HG02943 (cell line): ENCODE measurements at regions not wholly inside any gene's neighbourhood (a gene's known extent, or its start where the extent isn't known, plus 50 kb on each side); places are given as distances from the start of the nearest gene placed in this dataset.
"Not testable (repeated sequence)": the region's sequence is repeated elsewhere in the genome, so short reads cannot be mapped to it uniquely, and the experiment has no call there.

Experiments
- ATAC-seq: cut with Tn5 transposase; IDR thresholded peaks from one replicate; pipeline ENCODE4 v1.9.1; 2021; ENCODE audit warnings: mild to moderate bottlenecking, low read depth, moderate library complexity; ENCODE audit not compliant: unreplicated experiment

DNA sequence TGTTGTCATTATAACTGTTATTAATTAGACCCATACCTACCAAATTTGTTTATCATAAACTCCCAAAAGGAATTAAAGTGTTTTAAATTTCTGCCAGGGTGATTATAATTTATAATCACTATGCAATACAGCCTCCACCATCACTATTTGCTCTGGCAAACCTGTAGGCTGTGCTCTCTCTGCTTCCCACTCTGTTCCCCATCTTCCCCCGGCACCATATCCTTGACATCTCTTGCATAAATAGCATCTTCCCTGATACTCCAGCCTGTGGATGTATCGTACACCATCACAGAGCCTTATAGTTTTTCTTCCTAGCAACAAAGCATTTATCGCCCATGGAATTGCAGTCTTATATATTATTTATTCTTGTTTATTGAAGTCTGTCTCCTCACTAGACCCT, 181.5 kb upstream of the TSC22D1 start:
- ATAC-seq, result no peak

DNA sequence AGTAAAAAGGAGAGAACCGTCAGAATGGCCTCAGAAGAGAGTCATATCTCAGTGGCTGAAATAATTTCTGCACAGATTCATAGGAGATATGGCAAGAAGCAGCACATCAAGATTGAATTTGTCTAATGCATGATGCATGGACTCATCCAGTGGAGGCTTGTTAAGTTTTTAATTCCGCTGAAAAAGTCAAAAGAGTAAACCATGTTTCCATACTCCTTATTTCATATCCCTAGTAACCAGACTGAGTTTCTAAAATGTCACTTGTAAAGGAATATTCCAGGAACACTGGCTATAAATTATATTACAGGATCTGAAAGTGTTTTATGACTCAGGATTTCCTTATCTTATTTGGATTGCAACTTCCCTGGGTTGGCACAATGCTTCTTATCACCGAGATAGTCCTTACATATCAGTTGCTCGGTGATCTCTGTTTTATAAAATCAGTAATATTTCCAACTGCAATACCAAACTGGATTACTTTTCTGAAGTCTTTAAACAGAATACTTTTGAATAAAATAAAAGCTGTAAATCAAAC, 180.2 kb upstream of the TSC22D1 start:
- no peak for ATAC-seq

DNA sequence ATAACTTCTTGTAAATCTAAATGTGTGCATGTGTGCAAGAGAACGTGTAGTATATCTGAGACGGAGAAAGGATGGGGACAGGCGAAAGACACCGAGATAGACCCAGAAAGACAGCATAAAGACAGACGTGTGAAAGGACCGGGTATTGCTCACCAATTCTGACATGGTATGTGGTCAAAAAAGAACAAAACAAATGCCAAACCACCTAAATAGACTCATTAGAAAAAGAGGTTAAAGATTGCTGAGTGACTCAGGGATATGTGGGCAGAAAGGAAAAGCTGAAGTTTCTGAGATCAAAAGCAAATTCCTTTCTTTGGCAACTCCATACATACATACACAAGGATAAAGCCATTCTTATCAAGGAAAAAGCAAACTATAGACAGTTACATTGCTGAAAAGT, 179.7 kb upstream of the TSC22D1 start:
- no peak for ATAC-seq

DNA sequence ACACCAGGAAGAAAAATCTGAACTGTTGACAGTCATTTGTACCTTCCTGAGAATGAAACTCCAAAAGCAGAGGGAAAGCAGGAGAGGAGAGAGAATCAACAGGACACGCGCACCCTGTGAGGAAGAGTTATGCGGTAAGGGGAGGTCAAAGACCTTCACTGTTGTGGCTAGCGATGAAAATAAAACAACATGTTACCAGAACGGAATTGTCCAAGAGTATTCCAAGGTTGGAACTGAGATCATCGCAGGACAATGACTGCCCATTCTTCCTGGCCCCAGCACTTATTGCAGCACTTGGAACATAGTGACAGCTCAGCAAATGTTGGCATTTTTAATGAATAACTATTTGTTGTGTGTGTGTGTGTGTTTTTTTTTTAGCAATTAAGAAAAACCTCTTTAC, 176.0 kb upstream of the TSC22D1 start:
- no peak for ATAC-seq

DNA sequence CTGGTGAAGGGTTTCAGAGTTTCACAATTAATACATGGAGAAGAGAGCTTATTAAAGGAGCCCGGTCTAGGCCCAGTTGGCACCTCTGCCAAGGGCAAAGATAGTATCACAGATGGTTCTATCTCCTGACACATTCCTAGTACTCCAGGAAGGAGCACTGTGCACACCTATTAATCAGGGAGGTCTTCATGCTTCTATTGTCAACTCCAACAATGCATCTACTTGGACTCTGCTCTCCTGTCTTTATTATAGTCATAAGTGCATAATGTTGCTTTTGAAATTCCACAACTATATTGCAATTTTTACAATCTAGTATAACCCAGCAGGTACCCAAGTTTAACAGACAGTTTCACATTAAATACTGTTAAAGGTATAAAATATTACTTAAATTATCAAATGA, 174.5 kb upstream of the TSC22D1 start:
- no peak for ATAC-seq

DNA sequence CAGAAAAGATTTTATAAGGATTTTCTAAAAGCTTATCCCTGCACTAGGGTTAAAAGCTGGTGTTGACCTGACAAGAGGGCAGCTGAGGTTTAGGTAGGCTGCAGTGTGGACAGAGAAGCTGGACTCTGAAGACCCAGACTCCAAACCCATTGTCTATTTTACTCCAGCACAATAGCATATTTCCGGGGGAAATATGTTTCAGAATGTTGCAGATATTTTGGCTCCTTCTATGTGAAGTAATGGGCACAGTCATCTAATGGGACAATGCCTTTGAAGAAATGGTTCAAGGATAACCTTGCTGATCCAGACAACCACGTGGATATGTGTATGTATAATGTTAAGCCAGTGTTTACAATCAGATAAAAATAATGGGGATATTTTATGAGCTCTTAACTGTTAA, 173.8 kb upstream of the TSC22D1 start:
- no peak for ATAC-seq

DNA sequence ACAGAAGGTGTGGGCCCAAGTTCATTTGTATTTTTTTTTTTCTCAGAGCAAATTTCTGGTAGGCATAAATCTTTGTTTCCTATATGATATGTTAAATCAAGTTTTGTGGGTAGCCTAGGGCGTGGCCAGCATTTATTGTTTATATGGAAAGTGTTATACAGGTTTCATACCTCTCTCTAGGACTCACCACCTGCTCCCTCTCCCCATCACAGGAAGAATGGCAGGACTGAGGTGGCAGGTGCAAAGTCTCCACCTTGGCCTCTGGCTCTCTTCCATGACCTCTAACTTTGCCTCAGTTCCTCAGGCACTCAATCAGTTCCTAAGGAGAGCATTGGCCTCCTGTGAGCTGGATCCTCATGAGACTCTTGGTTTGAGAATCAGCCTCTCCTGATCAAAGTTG, 172.3 kb upstream of the TSC22D1 start:
- ATAC-seq, result no peak

DNA sequence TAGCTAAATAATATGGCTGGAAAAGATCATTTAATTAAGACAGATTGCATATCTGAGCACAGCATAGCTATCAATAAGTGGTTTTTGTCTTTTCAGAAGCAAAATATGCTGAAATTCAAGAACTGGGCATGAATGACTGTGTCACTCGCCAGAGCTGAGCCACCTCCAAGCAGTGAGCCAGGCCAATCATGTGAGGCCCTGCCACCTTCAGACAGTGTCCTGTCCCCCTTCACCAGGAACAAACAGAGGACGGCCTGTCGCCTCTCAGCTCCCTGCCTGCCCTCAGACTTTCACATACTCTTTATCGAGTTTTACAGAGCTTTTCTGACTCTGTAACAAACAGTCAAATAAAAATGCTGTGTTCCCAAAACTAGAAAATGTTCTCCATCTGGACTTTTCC, 171.0 kb upstream of the TSC22D1 start:
- no peak for ATAC-seq

DNA sequence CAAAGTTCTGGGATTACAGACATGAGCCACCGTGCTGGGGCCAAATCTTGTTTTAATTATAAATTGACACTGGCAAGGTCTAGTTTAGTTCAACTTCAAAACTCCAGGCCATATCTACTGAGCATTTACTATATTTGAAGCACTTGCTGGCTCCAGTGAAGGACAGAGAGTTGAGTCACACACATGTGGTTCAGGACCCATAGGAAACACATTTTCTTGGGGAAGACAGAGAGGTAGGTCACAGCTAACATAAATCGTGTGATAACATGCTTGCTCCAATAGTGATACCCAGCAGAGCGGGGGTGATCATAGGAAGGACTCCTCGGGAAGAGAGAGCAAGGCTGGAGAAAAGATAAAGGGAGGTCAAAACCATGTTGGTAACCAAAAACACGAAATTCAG, 170.6 kb upstream of the TSC22D1 start:
- ATAC-seq, result no peak

DNA sequence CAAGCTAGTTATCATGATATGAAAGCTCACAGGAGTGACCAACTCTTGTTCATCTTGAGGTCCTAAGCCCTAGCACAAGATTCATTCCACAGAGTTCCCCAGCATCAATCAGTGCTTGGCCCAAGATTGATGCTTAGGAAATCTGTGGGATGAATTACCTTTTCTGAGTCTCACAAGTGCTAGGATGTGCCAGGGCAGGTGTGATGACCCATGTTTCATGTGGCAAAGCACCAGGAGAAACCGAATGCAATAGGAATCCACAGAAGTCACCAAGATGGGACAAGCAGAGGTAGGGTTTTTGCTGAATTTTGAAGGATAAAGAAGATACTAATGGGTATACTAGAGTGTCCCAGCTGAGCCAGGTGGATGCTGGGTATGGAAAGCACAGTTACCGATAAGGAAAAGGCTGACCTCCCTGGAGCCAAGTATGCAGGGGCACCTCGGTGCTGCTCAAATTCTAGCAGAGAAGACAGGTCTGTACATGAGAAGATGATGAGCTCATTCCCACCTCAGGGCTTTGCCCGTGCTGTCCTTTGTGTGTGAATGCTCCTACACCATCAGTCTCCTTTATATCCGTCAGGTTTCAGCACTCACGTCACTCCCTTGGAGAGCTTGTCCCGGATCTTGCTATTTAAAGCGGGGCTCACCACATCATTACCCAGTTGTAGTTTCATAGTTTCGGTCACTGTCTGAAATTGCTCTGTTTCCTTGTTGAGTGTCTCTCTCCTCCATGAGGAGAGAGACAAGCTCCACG, 168.9 kb upstream of the TSC22D1 start:
- no peak for ATAC-seq

DNA sequence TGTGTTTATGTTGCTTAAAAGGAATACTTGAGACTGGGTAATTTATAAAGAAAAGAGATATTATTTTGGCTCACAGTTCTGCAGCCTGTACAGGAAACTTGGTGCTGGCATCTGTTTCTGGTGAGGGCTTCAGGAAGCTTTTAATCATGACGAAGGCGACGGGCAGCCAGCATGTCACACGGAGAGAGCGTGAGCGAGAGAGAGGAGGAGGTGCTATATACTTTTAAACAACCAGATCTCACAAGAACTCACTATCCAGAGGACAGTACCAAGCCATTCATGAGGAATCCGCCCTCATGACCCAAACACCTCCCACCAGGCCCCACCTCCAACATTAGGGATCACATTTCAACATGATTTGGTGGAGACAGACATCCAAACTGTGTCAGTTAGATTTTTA, 163.4 kb upstream of the TSC22D1 start:
- no peak for ATAC-seq

DNA sequence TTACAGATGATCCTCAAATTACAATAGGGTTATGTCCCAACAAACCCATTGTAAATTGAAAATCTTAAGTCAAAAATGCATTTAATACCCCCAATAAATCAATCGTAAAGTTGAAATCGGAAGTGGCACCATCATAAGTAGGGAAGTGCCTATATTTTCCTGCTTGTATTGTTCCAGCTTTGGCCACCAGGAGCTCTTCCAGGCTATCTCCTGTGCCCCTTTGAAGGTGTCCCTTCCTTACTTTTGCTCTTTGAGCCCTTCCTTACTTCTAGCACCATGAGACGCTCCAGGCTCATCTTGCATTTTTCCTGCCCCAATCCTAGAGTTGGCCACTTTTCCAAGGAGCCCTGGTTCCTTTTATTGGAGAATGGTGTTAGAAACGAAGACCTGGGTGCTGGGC, 163.0 kb upstream of the TSC22D1 start:
- ATAC-seq, result no peak

DNA sequence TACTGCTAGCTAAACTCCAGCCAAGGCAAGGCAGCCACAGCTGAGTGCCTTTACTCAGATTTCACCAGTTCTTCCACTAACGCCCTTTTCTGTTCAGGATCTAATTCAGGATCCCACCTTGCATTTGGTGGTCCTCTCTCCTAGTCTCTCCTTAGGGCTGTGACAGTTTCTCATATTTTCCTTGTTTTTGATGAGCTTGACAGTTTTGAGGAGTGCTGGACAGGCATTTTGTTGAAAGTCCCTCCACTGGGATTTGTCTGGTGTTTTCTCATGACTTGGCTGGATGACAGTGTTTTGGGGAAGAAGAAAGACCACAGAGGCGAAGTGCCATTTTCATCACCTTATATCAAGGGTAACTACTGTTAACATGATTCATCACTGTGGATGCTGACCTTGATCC, 162.3 kb upstream of the TSC22D1 start:
- no peak for ATAC-seq

DNA sequence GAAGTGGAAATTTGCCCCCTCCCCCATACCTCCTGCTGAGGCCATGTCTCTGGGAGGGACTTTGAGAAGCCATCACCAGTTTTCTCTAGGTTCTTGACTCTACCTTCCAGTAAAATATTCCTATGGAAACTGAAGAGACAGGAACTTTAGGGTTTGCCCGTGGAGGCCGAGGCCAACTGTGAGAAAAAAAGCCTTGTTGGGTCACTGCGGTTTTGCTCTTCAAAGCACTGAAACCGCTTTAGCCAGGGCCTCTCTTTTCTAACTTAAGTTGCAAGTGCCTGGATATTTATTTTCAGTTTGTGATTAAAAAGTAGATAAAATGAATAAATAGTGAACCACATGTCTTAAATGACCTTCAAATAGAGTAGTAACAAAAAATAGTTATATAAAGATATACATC, 159.7 kb upstream of the TSC22D1 start:
- ATAC-seq, result no peak

DNA sequence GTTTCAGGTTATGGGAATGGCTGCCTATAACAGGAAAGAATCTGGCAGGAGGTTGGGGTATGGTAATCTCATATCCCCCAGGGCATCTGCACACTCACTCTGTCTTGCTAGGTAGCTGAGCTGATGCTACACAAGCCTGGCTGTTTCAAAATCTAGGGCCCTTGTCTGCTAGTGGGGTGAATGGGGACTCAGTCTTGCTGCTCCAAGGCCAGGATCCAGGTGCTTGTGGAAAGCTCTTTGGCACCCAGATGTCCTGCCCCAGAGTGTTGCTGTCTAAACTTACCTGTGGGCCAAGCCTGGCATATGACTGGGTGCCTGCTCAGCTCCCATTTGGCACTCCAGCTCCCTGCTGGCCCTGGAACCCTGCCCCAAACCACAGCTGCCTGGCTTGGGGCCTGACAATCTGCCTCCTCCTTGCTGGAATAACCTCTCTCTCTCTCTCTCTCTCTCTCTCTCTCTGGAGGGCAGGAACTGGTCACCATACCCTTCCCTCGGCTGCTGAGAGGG, 158.1 kb upstream of the TSC22D1 start:
- no peak for ATAC-seq

DNA sequence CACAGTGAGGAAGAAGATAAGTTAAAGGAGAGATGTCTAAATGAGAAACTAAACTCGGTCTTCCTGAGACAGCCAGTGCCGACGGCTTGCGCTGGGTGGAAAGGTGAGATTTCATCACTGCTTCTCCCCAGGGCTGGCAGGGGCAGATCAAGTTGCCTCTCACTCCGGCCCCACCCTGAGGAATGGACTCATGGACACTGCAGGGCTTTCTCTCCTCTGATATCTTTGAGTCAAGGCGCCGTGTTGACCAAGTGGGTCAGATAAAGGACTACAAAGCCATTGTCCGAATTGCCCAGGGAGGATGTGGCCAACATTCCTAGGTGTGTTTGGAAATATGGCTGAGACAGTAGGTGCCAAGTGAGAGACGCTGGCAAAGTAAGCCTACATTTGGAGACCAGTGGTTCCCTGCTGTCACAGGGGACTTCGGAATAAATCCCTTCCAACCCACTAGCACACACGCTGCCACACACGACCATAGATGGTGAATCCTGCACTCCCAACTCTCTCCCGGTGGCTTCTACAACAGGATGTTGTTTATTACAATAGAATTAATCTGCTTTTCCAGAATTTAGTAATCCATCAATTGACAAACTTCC, 156.5 kb upstream of the TSC22D1 start:
- no peak for ATAC-seq

DNA sequence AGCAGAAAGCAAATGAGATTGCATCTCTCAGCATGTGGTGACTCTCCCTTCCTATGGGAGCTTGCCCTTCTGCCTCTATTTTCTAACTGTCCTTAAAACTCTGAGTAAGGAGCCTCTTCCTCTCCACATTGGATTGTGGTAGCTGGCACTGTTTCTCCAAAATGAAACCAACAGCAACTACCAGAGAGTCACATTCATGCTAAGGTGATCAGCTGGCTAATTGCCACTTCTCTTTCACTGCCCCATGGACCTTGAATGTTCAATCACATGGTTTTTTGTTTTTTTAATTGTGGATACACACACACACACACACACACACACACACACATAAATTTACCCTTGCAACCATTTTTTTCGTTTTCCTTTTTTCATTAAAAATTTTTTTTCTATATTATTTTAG, 154.7 kb upstream of the TSC22D1 start:
- no peak for ATAC-seq

DNA sequence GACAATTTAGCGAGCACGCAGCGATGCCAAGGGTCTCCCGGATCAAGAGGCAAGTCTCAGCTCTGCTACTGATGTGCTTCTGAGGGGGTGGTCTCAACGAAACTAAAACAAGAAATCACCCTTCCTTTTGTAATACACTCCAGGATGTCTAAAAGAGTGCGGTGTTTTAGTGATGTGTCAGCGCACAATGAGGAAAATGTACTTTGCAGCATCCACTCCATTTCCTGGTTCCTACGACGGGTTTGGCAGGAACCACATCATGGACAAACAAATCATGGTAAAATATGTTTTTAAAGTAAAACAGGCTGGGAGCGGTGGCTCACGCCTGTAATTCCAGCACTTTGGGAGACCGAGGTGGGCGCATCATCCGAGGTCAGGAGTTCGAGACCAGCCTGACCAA, 154.0 kb upstream of the TSC22D1 start:
- no peak for ATAC-seq

DNA sequence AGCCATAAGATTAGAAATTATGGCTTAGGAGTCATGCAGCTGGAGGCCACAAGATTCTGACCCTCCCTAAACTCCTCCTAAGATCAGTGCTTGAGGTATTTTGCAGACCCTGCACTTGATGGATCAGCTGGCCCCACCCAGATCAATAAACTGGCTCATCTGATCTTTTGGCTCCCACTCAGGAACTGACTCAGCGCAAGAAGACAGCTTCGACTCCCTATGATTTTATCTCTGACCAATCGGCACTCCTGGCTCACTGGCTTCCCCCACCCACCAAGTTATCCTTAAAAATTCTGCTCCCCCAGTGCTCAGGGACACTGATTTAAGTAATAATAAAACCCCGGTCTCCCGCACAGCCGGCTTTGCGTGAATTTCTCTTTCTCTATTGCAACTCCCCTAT, 151.5 kb upstream of the TSC22D1 start:
- ATAC-seq, result not testable (repeated sequence)

DNA sequence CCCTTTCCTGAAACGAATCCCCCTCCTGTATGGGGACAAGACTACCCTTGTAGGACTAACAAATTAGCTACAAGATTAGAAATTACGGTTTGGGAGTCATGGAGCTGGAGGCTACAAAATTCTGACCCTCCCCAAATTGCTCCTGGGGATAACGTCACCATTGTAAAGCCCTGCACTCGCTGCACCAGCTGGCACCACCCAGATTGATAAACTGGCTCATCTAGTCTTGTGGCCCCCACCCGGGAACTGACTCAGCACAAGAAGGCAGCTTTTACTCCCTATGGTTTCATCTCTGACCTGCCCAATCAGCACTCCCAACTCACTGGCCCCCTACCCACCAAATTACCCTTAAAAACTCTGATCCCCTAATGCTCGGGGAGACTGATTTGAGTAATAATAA, 150.6 kb upstream of the TSC22D1 start:
- no peak for ATAC-seq

DNA sequence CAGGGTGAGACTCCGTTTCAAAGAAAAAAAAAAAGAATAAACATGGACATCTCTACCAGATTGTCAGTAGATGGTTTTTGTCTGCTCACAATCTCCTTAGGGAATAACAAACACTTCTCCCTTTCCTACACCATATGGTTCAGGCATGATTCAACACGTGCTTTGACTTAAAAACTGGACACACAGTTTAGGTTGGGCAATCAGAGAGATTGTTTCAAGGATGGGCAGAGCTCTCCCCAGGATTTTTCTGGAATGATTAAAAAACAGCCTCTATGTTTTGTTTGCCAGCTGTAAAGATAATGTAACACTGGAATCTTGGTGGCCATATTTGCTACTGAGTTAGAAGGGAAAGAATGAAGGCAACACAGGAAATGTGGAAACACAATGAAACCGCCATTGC, 150.1 kb upstream of the TSC22D1 start:
- ATAC-seq, result no peak
